Activated CD4-positive, alpha-beta memory T cell treated with anti-CD3 and anti-CD28 coated beads, Interleukin-2, amount 10 ng/mL, durations not matched to agents 7 days and 5 days (primary cell): ENCODE measurements at regions not wholly inside any gene's neighbourhood (a gene's known extent, or its start where the extent isn't known, plus 50 kb on each side); places are given as distances from the start of the nearest gene placed in this dataset.
"Not testable (repeated sequence)": the region's sequence is repeated elsewhere in the genome, so short reads cannot be mapped to it uniquely, and the experiment has no call there.

Experiments used
- CTCF ChIA-PET: fragments of 350-600 bp; sonication (Branson Sonifier 250); formaldehyde crosslinking; loops from one replicate; lab custom pipeline; 2021; ENCODE audit warnings: antibody characterized with exemption, inconsistent platforms; lab: Charles Lee
- POLR2A ChIA-PET: fragments of 350-600 bp; sonication (Branson Sonifier 250); formaldehyde crosslinking; loops from one replicate; lab custom pipeline; 2021; ENCODE audit warnings: antibody characterized with exemption; lab: Charles Lee
- DNase-seq: peaks from one replicate; pipeline ENCODE4 v3.0.0-alpha.2; 2020
- H3K27ac Mint-ChIP-seq: one replicate; pipeline ENCODE4 v1.8.0; 2021; ENCODE audit warnings: mild to moderate bottlenecking, mixed read lengths
- H3K27me3 Mint-ChIP-seq: one replicate; pipeline ENCODE4 v1.8.0; 2021; ENCODE audit warnings: mixed read lengths
- H3K36me3 Mint-ChIP-seq: one replicate; pipeline ENCODE4 v1.8.0; 2021; ENCODE audit warnings: low read depth, mixed read lengths
- H3K4me1 Mint-ChIP-seq: one replicate; pipeline ENCODE4 v1.8.0; 2021; ENCODE audit warnings: mixed read lengths
- H3K4me3 Mint-ChIP-seq: one replicate; pipeline ENCODE4 v1.8.0; 2021; ENCODE audit warnings: mild to moderate bottlenecking, mixed read lengths
- H3K9me3 Mint-ChIP-seq: one replicate; pipeline ENCODE4 v1.8.0; 2021; ENCODE audit warnings: mixed read lengths

GRCh38 chr9:119877306-119877705 is 508.1 kb upstream of the BRINP1 start:
- H3K4me3 Mint-ChIP-seq = no peak overlapping the region
- no peaks in the 10 kb centered on the region for H3K4me1 Mint-ChIP-seq
- POLR2A ChIA-PET = no interaction called here
- no peaks in the 10 kb centered on the region for H3K36me3 Mint-ChIP-seq
- DNase-seq = no peak
- H3K27ac Mint-ChIP-seq = no peak overlapping the region
- H3K9me3 Mint-ChIP-seq = no peaks in the 10 kb centered on the region
- CTCF ChIA-PET = no interaction called here
- H3K27me3 Mint-ChIP-seq = no peaks in the 10 kb centered on the region

GRCh38 chr9:119873877-119874276 is 504.6 kb upstream of the BRINP1 start:
- ChIA-PET CTCF (no interaction called here), POLR2A (no interaction called here)
- Mint-ChIP-seq H3K4me3 (no peak overlapping the region), H3K4me1 (no peaks in the 10 kb centered on the region), H3K27ac (no peak overlapping the region), H3K36me3 (no peaks in the 10 kb centered on the region), H3K9me3 (peaks cover 5% of the 10 kb centered on the region), H3K27me3 (no peaks in the 10 kb centered on the region)
- no peak for DNase-seq

- H3K9me3 Mint-ChIP-seq, POLR2A ChIA-PET, H3K4me1 Mint-ChIP-seq, CTCF ChIA-PET, H3K27ac Mint-ChIP-seq, H3K36me3 Mint-ChIP-seq, DNase-seq, H3K27me3 Mint-ChIP-seq, H3K4me3 Mint-ChIP-seq: not testable (repeated sequence)
Observed at GRCh38 chr9:119870251-119870650, 501.0 kb upstream of the BRINP1 start.

GRCh38 chr9:119868694-119869093 is 499.5 kb upstream of the BRINP1 start:
- Mint-ChIP-seq H3K4me1 (no peaks in the 10 kb centered on the region), H3K27ac (no peak overlapping the region), H3K36me3 (no peaks in the 10 kb centered on the region), H3K4me3 (no peak overlapping the region), H3K27me3 (no peaks in the 10 kb centered on the region), H3K9me3 (peaks cover 5% of the 10 kb centered on the region)
- POLR2A ChIA-PET = no interaction called here
- no peak for DNase-seq
- CTCF ChIA-PET = no interaction called here

GRCh38 chr9:119861842-119862241 is 492.6 kb upstream of the BRINP1 start:
- no peaks in the 10 kb centered on the region for H3K27me3 Mint-ChIP-seq
- H3K27ac Mint-ChIP-seq = no peak overlapping the region
- no peaks in the 10 kb centered on the region for H3K36me3 Mint-ChIP-seq
- POLR2A ChIA-PET = no interaction called here
- H3K9me3 Mint-ChIP-seq = no peaks in the 10 kb centered on the region
- CTCF ChIA-PET = no interaction called here
- H3K4me3 Mint-ChIP-seq = no peak overlapping the region
- no peak for DNase-seq
- no peaks in the 10 kb centered on the region for H3K4me1 Mint-ChIP-seq

- no peaks in the 10 kb centered on the region for H3K4me1 Mint-ChIP-seq
- ChIA-PET CTCF (no interaction called here), POLR2A (no interaction called here)
- DNase-seq = no peak
- no peak overlapping the region for H3K27ac Mint-ChIP-seq
- no peaks in the 10 kb centered on the region for H3K27me3 Mint-ChIP-seq
- H3K9me3 Mint-ChIP-seq = no peaks in the 10 kb centered on the region
- no peak overlapping the region for H3K4me3 Mint-ChIP-seq
- H3K36me3 Mint-ChIP-seq = no peaks in the 10 kb centered on the region
Observed at GRCh38 chr9:119859128-119859527, 489.9 kb upstream of the BRINP1 start.

- DNase-seq = no peak
- H3K4me3 Mint-ChIP-seq = no peak overlapping the region
- ChIA-PET CTCF (no interaction called here), POLR2A (no interaction called here)
- no peaks in the 10 kb centered on the region for H3K9me3 Mint-ChIP-seq
- no peak overlapping the region for H3K27ac Mint-ChIP-seq
- H3K27me3 Mint-ChIP-seq = no peaks in the 10 kb centered on the region
- H3K4me1 Mint-ChIP-seq = no peaks in the 10 kb centered on the region
- H3K36me3 Mint-ChIP-seq = no peaks in the 10 kb centered on the region
Observed at GRCh38 chr9:119853126-119853525, 483.9 kb upstream of the BRINP1 start.

GRCh38 chr9:119852390-119852789 is 483.2 kb upstream of the BRINP1 start:
- H3K9me3 Mint-ChIP-seq = no peaks in the 10 kb centered on the region
- H3K27ac Mint-ChIP-seq = no peak overlapping the region
- H3K27me3 Mint-ChIP-seq = no peaks in the 10 kb centered on the region
- ChIA-PET CTCF (no interaction called here), POLR2A (no interaction called here)
- H3K36me3 Mint-ChIP-seq = no peaks in the 10 kb centered on the region
- no peak overlapping the region for H3K4me3 Mint-ChIP-seq
- no peak for DNase-seq
- H3K4me1 Mint-ChIP-seq = no peaks in the 10 kb centered on the region

- POLR2A ChIA-PET = no interaction called here
- CTCF ChIA-PET = no interaction called here
Observed at GRCh38 chr9:119844431-119844830, 475.2 kb upstream of the BRINP1 start.

GRCh38 chr9:119841016-119841415 is 471.8 kb upstream of the BRINP1 start:
- CTCF ChIA-PET = no interaction called here
- Mint-ChIP-seq H3K36me3 (no peaks in the 10 kb centered on the region), H3K4me3 (no peak overlapping the region), H3K27me3 (no peaks in the 10 kb centered on the region), H3K27ac (no peak overlapping the region), H3K4me1 (no peaks in the 10 kb centered on the region), H3K9me3 (peaks cover 4% of the 10 kb centered on the region)
- POLR2A ChIA-PET = no interaction called here
- DNase-seq = no peak

More at GRCh38 chr9:119844431-119844830, 475.2 kb upstream of the BRINP1 start:
- Mint-ChIP-seq H3K9me3 (peaks cover 3% of the 10 kb centered on the region), H3K4me3 (no peak overlapping the region), H3K4me1 (no peaks in the 10 kb centered on the region), H3K36me3 (no peaks in the 10 kb centered on the region), H3K27ac (no peak overlapping the region), H3K27me3 (no peaks in the 10 kb centered on the region)
- DNase-seq = no peak

- Mint-ChIP-seq H3K4me3 (no peak overlapping the region), H3K27me3 (no peaks in the 10 kb centered on the region), H3K36me3 (no peaks in the 10 kb centered on the region), H3K4me1 (no peaks in the 10 kb centered on the region), H3K9me3 (peaks cover 4% of the 10 kb centered on the region), H3K27ac (no peak overlapping the region)
- ChIA-PET POLR2A (no interaction called here), CTCF (no interaction called here)
- DNase-seq = no peak
Observed at GRCh38 chr9:119839888-119840287, 470.7 kb upstream of the BRINP1 start.

GRCh38 chr9:119838210-119838609 is 469.0 kb upstream of the BRINP1 start:
- DNase-seq = no peak
- POLR2A ChIA-PET = no interaction called here
- H3K4me1 Mint-ChIP-seq = no peaks in the 10 kb centered on the region
- no peak overlapping the region for H3K27ac Mint-ChIP-seq
- no peaks in the 10 kb centered on the region for H3K36me3 Mint-ChIP-seq
- H3K4me3 Mint-ChIP-seq = no peak overlapping the region
- H3K27me3 Mint-ChIP-seq = no peaks in the 10 kb centered on the region
- CTCF ChIA-PET = no interaction called here
- H3K9me3 Mint-ChIP-seq = peaks cover 4% of the 10 kb centered on the region

GRCh38 chr9:119836036-119836435 is 466.8 kb upstream of the BRINP1 start:
- Mint-ChIP-seq H3K4me1 (no peaks in the 10 kb centered on the region), H3K9me3 (peaks cover 4% of the 10 kb centered on the region), H3K4me3 (no peak overlapping the region), H3K27me3 (no peaks in the 10 kb centered on the region), H3K27ac (no peak overlapping the region), H3K36me3 (no peaks in the 10 kb centered on the region)
- DNase-seq = no peak
- CTCF ChIA-PET = no interaction called here
- POLR2A ChIA-PET = no interaction called here

- no peak overlapping the region for H3K27ac Mint-ChIP-seq
- POLR2A ChIA-PET = no interaction called here
- H3K4me3 Mint-ChIP-seq = no peak overlapping the region
- H3K4me1 Mint-ChIP-seq = no peaks in the 10 kb centered on the region
- no peaks in the 10 kb centered on the region for H3K27me3 Mint-ChIP-seq
- no peak for DNase-seq
- CTCF ChIA-PET = no interaction called here
- H3K9me3 Mint-ChIP-seq = peaks cover 4% of the 10 kb centered on the region
- no peaks in the 10 kb centered on the region for H3K36me3 Mint-ChIP-seq
Observed at GRCh38 chr9:119834064-119834620, 464.9 kb upstream of the BRINP1 start.
